OCI-LY1 (cell line): ENCODE measurements at regions not wholly inside any gene's neighbourhood (a gene's known extent, or its start where the extent isn't known, plus 50 kb on each side); places are given as distances from the start of the nearest gene placed in this dataset.

ENCODE experiments used
- H2AFZ ChIP-seq: fragments of 200-600 bp; sonication (generic), shearing (Covaris generic); 2 replicates; pipeline ENCODE4 v1.6.0; 2014; ENCODE audit warnings: antibody characterized with exemption, mild to moderate bottlenecking, low read length
- H3F3A ChIP-seq: fragments of 200-600 bp; sonication (generic), shearing (Covaris generic); 2 replicates; pipeline ENCODE4 v1.6.0; 2014; ENCODE audit warnings: mild to moderate bottlenecking, antibody characterized with exemption, low read length, moderate library complexity; ENCODE audit not compliant: insufficient read depth
- H3K27ac ChIP-seq: fragments of 200-600 bp; sonication (generic); 2 replicates; pipeline ENCODE4 v1.5.1; 2014; ENCODE audit warnings: low read length, mixed run types, mild to moderate bottlenecking, low read depth; ENCODE audit not compliant: poor library complexity, severe bottlenecking
- H3K27me3 ChIP-seq: fragments of 200-600 bp; sonication (generic); 2 replicates; pipeline ENCODE4 v1.6.0; 2014; ENCODE audit warnings: antibody characterized with exemption, mild to moderate bottlenecking, low read length, moderate library complexity; ENCODE audit not compliant: insufficient read depth
- H3K36me3 ChIP-seq: fragments of 200-600 bp; sonication (generic); 2 replicates; pipeline ENCODE4 v1.6.1; 2014; ENCODE audit warnings: mild to moderate bottlenecking, antibody characterized with exemption, low read length, moderate library complexity, mixed read lengths; ENCODE audit not compliant: insufficient read depth
- H3K4me1 ChIP-seq: fragments of 200-600 bp; sonication (generic); 2 replicates; pipeline ENCODE4 v1.5.1; 2014; ENCODE audit warnings: mild to moderate bottlenecking, low read length, moderate library complexity; ENCODE audit not compliant: insufficient read depth, severe bottlenecking
- H3K4me2 ChIP-seq: fragments of 200-600 bp; sonication (generic), shearing (Covaris generic); 2 replicates; pipeline ENCODE4 v1.6.1; 2014; ENCODE audit warnings: low read length
- H3K4me3 ChIP-seq: fragments of 200-600 bp; sonication (generic); 2 replicates; pipeline ENCODE4 v1.5.1; 2014; ENCODE audit warnings: low read length, low read depth, mild to moderate bottlenecking, mixed read lengths; ENCODE audit not compliant: poor library complexity, severe bottlenecking
- H3K79me2 ChIP-seq: fragments of 200-600 bp; shearing (Covaris generic); 2 replicates; pipeline ENCODE4 v1.6.1; 2016; ENCODE audit warnings: mixed run types, low read length, mixed read lengths; ENCODE audit not compliant: insufficient read depth
- H3K9ac ChIP-seq: fragments of 200-600 bp; sonication (generic), shearing (Covaris generic); 2 replicates; pipeline ENCODE4 v1.6.1; 2014; ENCODE audit warnings: mild to moderate bottlenecking, low read length, mixed read lengths
- H3K9me2 ChIP-seq: fragments of 200-600 bp; sonication (generic), shearing (Covaris generic); 2 replicates; pipeline ENCODE4 v1.6.1; 2014; ENCODE audit warnings: low read depth, mild to moderate bottlenecking, low read length, mixed read lengths
- H3K9me3 ChIP-seq: fragments of 200-600 bp; shearing (Covaris generic); 2 replicates; pipeline ENCODE4 v1.6.1; 2014; ENCODE audit warnings: low read length, mixed read lengths
- H4K20me1 ChIP-seq: fragments of 200-600 bp; sonication (generic), shearing (Covaris generic); 2 replicates; pipeline ENCODE4 v1.6.0; 2016; ENCODE audit warnings: mild to moderate bottlenecking, low read length; ENCODE audit not compliant: insufficient read depth
- CTCF ChIP-seq: fragments of 200-600 bp; sonication (generic), shearing (Covaris generic); IDR thresholded peaks from 2 replicates; pipeline ENCODE4 v1.5.1; 2017; ENCODE audit warnings: mild to moderate bottlenecking, antibody characterized with exemption, low read length, moderate library complexity, mixed read lengths
- EZH2 ChIP-seq: fragments of 200-600 bp; sonication (generic), shearing (Covaris generic); IDR thresholded peaks from 2 replicates; pipeline ENCODE4 v1.8.0; 2017; ENCODE audit warnings: borderline replicate concordance, mixed run types, mild to moderate bottlenecking, antibody characterized with exemption, low read length, moderate library complexity, mixed read lengths

GRCh38 chr7:130838738-130839137 lies 104.7 kb upstream of the KLF14 start:
- Histone ChIP-seq H3K9ac (no peak overlapping the region), H3K79me2 (no peaks in the 10 kb centered on the region), H3K27me3 (no peaks in the 10 kb centered on the region), H3K27ac (no peak overlapping the region), H3K9me2 (no peaks in the 10 kb centered on the region), H3K9me3 (no peaks in the 10 kb centered on the region), H3K4me3 (no peak overlapping the region), H4K20me1 (no peaks in the 10 kb centered on the region), H3K4me2 (no peak overlapping the region), H3K36me3 (no peaks in the 10 kb centered on the region), H3K4me1 (peaks cover 23% of the 10 kb centered on the region), H2AFZ (no peak overlapping the region), H3F3A (no peaks in the 10 kb centered on the region)
- TF ChIP-seq EZH2 (no peak), CTCF (no peak)

- Histone ChIP-seq H3K27me3 (no peaks in the 10 kb centered on the region), H3K4me3 (peak overlapping the region; percentile 26), H3K27ac (no peak overlapping the region), H3K4me2 (peak overlapping the region; percentile 0; the same call in 1 of the 2 replicates), H3K9me2 (no peaks in the 10 kb centered on the region), H3K36me3 (no peaks in the 10 kb centered on the region), H2AFZ (no peak overlapping the region), H4K20me1 (no peaks in the 10 kb centered on the region), H3K9me3 (no peaks in the 10 kb centered on the region), H3F3A (no peaks in the 10 kb centered on the region), H3K79me2 (no peaks in the 10 kb centered on the region), H3K4me1 (peaks cover 23% of the 10 kb centered on the region), H3K9ac (no peak overlapping the region)
- TF ChIP-seq EZH2 (no peak), CTCF (no peak)
Measured at GRCh38 chr7:130840599-130840998, 106.6 kb upstream of the KLF14 start.

GRCh38 chr7:130841416-130841815 lies 107.4 kb upstream of the KLF14 start:
- peak overlapping the region; percentile 7; the same call in 1 of the 2 replicates for H2AFZ ChIP-seq
- H3K27ac ChIP-seq, result peak overlapping the region; percentile 42
- no peak overlapping the region; the same call in 1 of the 2 replicates for H3K9ac ChIP-seq
- peak overlapping the region; percentile 51 for H3K4me2 ChIP-seq
- no peaks in the 10 kb centered on the region for H3K9me2 ChIP-seq
- H3F3A ChIP-seq, result no peaks in the 10 kb centered on the region
- peak overlapping the region; percentile 26 for H3K4me3 ChIP-seq
- no peaks in the 10 kb centered on the region for H3K79me2 ChIP-seq
- peaks cover 23% of the 10 kb centered on the region for H3K4me1 ChIP-seq
- H4K20me1 ChIP-seq, result no peaks in the 10 kb centered on the region
- H3K27me3 ChIP-seq, result no peaks in the 10 kb centered on the region
- TF ChIP-seq CTCF (no peak), EZH2 (no peak)
- no peaks in the 10 kb centered on the region for H3K9me3 ChIP-seq
- no peaks in the 10 kb centered on the region for H3K36me3 ChIP-seq
